LNCaP clone FGC (cell line): ENCODE measurements at regions not wholly inside any gene's neighbourhood (a gene's known extent, or its start where the extent isn't known, plus 50 kb on each side); places are given as distances from the start of the nearest gene placed in this dataset.

Experiments used
- DNase-seq: peaks from one replicate; pipeline ENCODE4 v3.0.0-alpha.2; 2011; ENCODE audit warnings: low read depth
- H3K4me3 ChIP-seq: 2 replicates; pipeline ENCODE4 v1.5.1; 2011; ENCODE audit warnings: mild to moderate bottlenecking, low read depth, low read length, control low read depth
- TF ChIP-seq, protein P1 (sequence below): IDR thresholded peaks from 2 replicates; pipeline ENCODE4 v1.5.1; 2012; ENCODE audit warnings: mild to moderate bottlenecking; ENCODE audit not compliant: control insufficient read depth, insufficient read depth; ENCODE audit errors: extremely low read depth

DNA sequence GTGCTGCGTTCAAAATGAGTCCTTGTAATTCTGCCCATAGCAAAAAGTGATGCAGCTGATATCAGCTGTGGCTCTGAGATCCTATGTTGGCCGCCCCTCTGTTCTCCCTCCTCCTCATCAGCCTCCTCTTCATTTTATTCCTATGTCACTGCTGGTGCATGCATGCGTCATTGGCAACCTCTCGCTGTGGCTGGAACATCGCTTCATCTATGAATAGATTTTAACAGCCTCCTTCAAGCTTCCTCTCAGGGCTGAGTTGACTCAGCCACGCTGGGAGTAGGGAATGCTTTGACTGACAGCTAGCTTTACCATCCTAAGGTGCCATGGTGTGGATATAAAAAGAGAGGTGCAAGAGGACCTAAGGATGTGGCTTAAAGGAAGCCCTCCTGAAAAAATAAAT, 303.5 kb downstream of the PLK2 start:
- no peak for DNase-seq

DNA sequence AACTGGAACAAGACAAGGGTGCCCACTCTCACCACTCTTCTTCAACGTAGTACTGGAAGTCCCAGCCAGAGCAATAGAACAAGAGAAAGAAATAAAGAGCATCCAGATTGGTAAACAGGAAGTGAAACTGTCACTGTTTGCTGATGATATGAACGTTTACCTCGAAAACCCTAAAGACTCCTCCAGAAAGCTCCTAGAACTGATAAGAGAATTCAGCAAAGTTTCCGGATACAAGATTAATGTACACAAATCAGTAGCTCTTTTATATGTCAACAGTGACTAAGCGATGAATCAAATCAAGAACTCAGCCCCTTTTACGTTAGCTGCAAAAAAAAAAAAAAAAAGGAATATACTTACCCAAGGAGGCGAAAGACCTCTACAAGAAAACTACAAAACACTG, 306.6 kb downstream of the PLK2 start:
- TF ChIP-seq, protein P1, sequence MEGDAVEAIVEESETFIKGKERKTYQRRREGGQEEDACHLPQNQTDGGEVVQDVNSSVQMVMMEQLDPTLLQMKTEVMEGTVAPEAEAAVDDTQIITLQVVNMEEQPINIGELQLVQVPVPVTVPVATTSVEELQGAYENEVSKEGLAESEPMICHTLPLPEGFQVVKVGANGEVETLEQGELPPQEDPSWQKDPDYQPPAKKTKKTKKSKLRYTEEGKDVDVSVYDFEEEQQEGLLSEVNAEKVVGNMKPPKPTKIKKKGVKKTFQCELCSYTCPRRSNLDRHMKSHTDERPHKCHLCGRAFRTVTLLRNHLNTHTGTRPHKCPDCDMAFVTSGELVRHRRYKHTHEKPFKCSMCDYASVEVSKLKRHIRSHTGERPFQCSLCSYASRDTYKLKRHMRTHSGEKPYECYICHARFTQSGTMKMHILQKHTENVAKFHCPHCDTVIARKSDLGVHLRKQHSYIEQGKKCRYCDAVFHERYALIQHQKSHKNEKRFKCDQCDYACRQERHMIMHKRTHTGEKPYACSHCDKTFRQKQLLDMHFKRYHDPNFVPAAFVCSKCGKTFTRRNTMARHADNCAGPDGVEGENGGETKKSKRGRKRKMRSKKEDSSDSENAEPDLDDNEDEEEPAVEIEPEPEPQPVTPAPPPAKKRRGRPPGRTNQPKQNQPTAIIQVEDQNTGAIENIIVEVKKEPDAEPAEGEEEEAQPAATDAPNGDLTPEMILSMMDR: no peak
- no peak for DNase-seq
- H3K4me3 ChIP-seq: no peak overlapping the region

More for the DNA sequence above, 303.5 kb downstream of the PLK2 start:
- TF ChIP-seq, protein P1: no peak
- no peak overlapping the region for H3K4me3 ChIP-seq

DNA sequence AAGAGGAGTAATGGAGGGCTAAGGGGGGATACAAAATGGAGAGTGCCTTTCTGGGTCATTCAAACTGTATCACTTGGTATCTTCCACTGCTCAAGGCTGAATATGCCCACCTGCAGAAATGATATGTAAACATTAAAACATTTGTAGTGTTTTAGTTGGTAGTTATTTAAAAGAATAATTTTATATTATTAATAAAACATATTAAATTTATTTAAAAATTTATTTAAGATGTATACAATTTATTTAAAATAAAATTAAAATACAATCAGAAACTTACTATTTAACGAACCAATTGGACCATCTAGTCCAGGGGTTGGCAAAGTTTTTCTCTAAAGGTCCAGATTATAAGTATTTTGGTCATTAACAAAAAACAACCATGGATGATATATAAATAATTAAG, 308.5 kb downstream of the PLK2 start:
- H3K4me3 ChIP-seq: no peak overlapping the region
- DNase-seq: no peak
- TF ChIP-seq, protein P1: no peak

DNA sequence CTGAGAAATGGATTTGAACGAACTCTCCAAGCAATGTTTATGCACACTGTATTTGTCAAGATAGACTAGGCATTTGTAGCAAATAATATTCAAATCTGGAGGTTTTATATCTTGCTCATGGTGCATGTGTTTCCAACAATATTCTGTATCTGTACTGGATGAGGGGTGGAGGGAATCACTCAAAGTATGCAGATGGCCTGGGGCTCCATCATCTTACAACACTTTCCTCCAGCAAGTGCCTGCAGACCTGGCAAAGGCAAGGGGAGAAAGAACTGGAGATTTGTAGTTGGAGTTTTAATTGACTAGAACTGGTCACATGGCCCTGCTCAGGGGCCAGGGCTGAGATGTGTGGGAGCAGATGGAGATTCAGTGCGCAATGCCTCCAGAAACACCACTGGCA, 309.0 kb downstream of the PLK2 start:
- no peak overlapping the region for H3K4me3 ChIP-seq
- no peak for DNase-seq
- TF ChIP-seq, protein P1: no peak

DNA sequence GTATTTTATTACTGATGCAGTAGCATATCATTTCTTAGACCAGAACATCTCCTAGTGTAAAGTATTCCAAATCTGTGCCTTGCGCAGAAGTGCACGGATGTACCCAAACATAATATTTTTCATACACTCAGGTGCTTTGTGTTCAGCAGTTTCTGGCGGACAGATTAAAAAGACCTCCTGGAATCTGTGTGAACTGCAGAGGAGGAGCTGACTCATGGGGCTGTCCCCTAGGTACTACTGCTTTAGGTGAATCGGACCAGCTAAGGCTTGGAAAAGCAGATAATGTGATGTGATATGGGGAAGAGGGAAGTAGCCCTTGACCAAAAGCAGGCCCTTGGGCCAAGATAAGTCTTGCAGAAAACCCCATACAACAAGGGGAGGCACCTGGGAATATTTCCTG, 310.1 kb downstream of the PLK2 start:
- DNase-seq: no peak
- TF ChIP-seq, protein P1: no peak
- H3K4me3 ChIP-seq: no peak overlapping the region

DNA sequence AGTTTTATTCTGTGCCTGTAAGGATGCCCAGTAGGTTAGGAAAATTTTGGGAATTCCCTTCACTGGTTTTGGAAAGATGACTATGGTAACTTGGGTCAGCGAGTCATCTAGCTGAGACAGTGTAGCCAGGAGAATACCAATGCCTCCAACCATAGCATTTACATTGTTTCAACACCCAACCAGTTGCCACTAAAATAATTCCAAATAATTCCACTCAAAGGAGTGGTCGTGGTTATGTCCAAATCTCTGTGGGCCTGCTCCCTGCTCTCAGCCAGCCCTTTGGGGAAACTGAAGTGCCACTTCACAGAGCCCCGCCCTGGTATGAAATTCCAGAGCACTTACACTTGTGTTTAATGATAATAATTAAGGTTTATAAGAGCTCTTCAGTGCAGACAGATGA, 310.5 kb downstream of the PLK2 start:
- no peak overlapping the region for H3K4me3 ChIP-seq
- no peak for DNase-seq
- TF ChIP-seq, protein P1: no peak

DNA sequence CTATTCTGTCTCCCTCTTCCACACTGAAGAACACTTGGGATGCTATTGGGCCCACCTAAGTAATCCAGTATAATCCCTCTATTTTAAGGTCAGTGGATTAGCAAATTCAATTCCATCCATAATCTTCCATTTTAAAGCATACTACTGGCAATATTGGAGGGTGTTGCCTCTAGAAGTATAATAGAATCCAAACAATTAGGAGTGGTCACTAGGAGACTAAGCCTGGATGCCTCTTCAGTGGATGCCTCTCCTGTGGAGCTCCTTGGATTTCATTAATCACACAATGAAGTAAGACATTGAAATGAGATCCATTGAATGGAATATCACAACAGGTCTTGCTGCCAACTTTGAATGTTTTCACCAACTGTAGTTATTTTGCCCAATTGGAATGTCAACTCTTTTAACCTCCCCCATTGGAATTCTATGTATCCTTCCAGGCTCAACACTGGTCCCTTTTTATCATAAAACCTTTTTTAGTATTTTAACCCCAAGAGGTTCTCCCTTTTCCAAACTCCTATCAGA, 311.6 kb downstream of the PLK2 start:
- H3K4me3 ChIP-seq: no peak overlapping the region
- TF ChIP-seq, protein P1: no peak
- no peak for DNase-seq
